H9 (cell line): ENCODE measurements at regions not wholly inside any gene's neighbourhood (a gene's known extent, or its start where the extent isn't known, plus 50 kb on each side); places are given as distances from the start of the nearest gene placed in this dataset.

Experiments
- DNase-seq: peaks from one replicate; pipeline ENCODE4 v3.0.0-alpha.2; 2017
- H2AFZ ChIP-seq: one replicate; pipeline ENCODE4 v1.6.1; 2013; ENCODE audit warnings: mild to moderate bottlenecking, low read length, control low read depth, moderate library complexity
- H2AK5ac ChIP-seq: 2 replicates; pipeline ENCODE4 v1.6.1; 2013; ENCODE audit warnings: low read length, control low read depth, mixed read lengths; ENCODE audit not compliant: insufficient read length
- H2BK120ac ChIP-seq: one replicate; pipeline ENCODE4 v1.6.1; 2013; ENCODE audit warnings: low read depth, mild to moderate bottlenecking, low read length, control low read depth, inconsistent platforms; ENCODE audit not compliant: poor library complexity, severe bottlenecking
- H2BK12ac ChIP-seq: 2 replicates; pipeline ENCODE4 v1.6.1; 2013; ENCODE audit warnings: low read length, control low read depth, mixed read lengths, low read depth; ENCODE audit not compliant: insufficient read length
- H2BK15ac ChIP-seq: 2 replicates; pipeline ENCODE4 v1.6.1; 2013; ENCODE audit warnings: low read depth, low read length, control low read depth
- H2BK20ac ChIP-seq: one replicate; pipeline ENCODE4 v1.6.1; 2013; ENCODE audit warnings: low read depth, mild to moderate bottlenecking, low read length, control low read depth, inconsistent platforms; ENCODE audit not compliant: poor library complexity, severe bottlenecking
- H2BK5ac ChIP-seq: 2 replicates; pipeline ENCODE4 v1.6.1; 2013; ENCODE audit warnings: low read length, control low read depth, mixed read lengths; ENCODE audit not compliant: insufficient read length
- H3K14ac ChIP-seq: 2 replicates; pipeline ENCODE4 v1.6.1; 2013; ENCODE audit warnings: low read length, control low read depth; ENCODE audit not compliant: insufficient read depth
- H3K18ac ChIP-seq: 2 replicates; pipeline ENCODE4 v1.6.1; 2013; ENCODE audit warnings: low read depth, mild to moderate bottlenecking, mixed read lengths, low read length, control low read depth; ENCODE audit not compliant: insufficient read length
- H3K23ac ChIP-seq: 2 replicates; pipeline ENCODE4 v1.6.1; 2013; ENCODE audit warnings: low read length, control low read depth, mixed read lengths, low read depth; ENCODE audit not compliant: insufficient read length
- H3K23me2 ChIP-seq: 2 replicates; pipeline ENCODE4 v1.6.1; 2013; ENCODE audit warnings: low read depth, mild to moderate bottlenecking, mixed read lengths, low read length, control low read depth; ENCODE audit not compliant: insufficient read length, poor library complexity, severe bottlenecking
- H3K27ac ChIP-seq: 2 replicates; pipeline ENCODE4 v1.5.1; 2013; ENCODE audit warnings: low read length, control low read depth, mixed read lengths, low read depth; ENCODE audit not compliant: insufficient read length
- H3K27me3 ChIP-seq: 2 replicates; pipeline ENCODE4 v1.6.1; 2013; ENCODE audit warnings: low read length, control low read depth, inconsistent platforms; ENCODE audit not compliant: insufficient read depth
- H3K4ac ChIP-seq: 2 replicates; pipeline ENCODE4 v1.6.1; 2013; ENCODE audit warnings: low read depth, mild to moderate bottlenecking, control low read depth, inconsistent platforms, low read length, moderate library complexity
- H3K4me1 ChIP-seq: 2 replicates; pipeline ENCODE4 v1.6.1; 2013; ENCODE audit warnings: low read length, control low read depth, inconsistent platforms; ENCODE audit not compliant: insufficient read depth
- H3K4me2 ChIP-seq: 2 replicates; pipeline ENCODE4 v1.6.1; 2013; ENCODE audit warnings: low read length, control low read depth, mixed read lengths; ENCODE audit not compliant: insufficient read length, insufficient read depth
- H3K56ac ChIP-seq: 2 replicates; pipeline ENCODE4 v1.6.1; 2013; ENCODE audit warnings: low read depth, mild to moderate bottlenecking, mixed read lengths, low read length, control low read depth; ENCODE audit not compliant: insufficient read length
- H3K79me1 ChIP-seq: 2 replicates; pipeline ENCODE4 v1.6.1; 2013; ENCODE audit warnings: low read depth, mild to moderate bottlenecking, moderate library complexity, low read length, control low read depth, inconsistent platforms; ENCODE audit not compliant: insufficient read depth, poor library complexity, severe bottlenecking
- H3K79me2 ChIP-seq: 2 replicates; pipeline ENCODE4 v1.6.1; 2013; ENCODE audit warnings: low read length, control low read depth, inconsistent platforms; ENCODE audit not compliant: insufficient read depth
- H3K9ac ChIP-seq: 2 replicates; pipeline ENCODE4 v1.6.1; 2013; ENCODE audit warnings: low read length, control low read depth, mixed read lengths; ENCODE audit not compliant: insufficient read length; ENCODE audit errors: extremely low read depth
- H3K9me3 ChIP-seq: one replicate; pipeline ENCODE4 v1.6.1; 2013; ENCODE audit warnings: low read depth, low read length, inconsistent platforms; ENCODE audit not compliant: control insufficient read depth
- H3T11ph ChIP-seq: one replicate; pipeline ENCODE4 v1.6.1; 2013; ENCODE audit warnings: mild to moderate bottlenecking, low read length, control low read depth, inconsistent platforms
- H4K20me1 ChIP-seq: one replicate; pipeline ENCODE4 v1.6.1; 2013; ENCODE audit not compliant: control insufficient read depth, insufficient read length, insufficient read depth
- H4K5ac ChIP-seq: 2 replicates; pipeline ENCODE4 v1.6.1; 2013; ENCODE audit warnings: low read depth, mild to moderate bottlenecking, mixed read lengths, low read length, control low read depth; ENCODE audit not compliant: insufficient read length
- H4K8ac ChIP-seq: replicated peaks from 2 replicates; pipeline ENCODE4 v1.6.1; 2013; ENCODE audit warnings: low read length, control low read depth, mixed read lengths, low read depth; ENCODE audit not compliant: insufficient read length
- H4K91ac ChIP-seq: 2 replicates; pipeline ENCODE4 v1.6.1; 2013; ENCODE audit warnings: low read depth, mild to moderate bottlenecking, moderate library complexity, mixed read lengths, low read length, control low read depth; ENCODE audit not compliant: insufficient read length
- H3K27ac Mint-ChIP-seq, 3 experiments: 2 replicates in 2 of 3; 3 replicates in 1 of 3; pipeline ENCODE4 v1.8.0; 2020 to 2021; ENCODE audit warnings: mixed read lengths in 3 of 3, mild to moderate bottlenecking in 1 of 3, moderate library complexity in 1 of 3
- H3K27me3 Mint-ChIP-seq: 2 replicates; pipeline ENCODE4 v1.8.0; 2021; ENCODE audit warnings: low read depth, mild to moderate bottlenecking, moderate library complexity, mixed read lengths
- H3K36me3 Mint-ChIP-seq, 3 experiments: 2 replicates in 2 of 3; 3 replicates in 1 of 3; pipeline ENCODE4 v1.8.0; 2020 to 2021; ENCODE audit warnings: low read depth in 3 of 3, mixed read lengths in 3 of 3; ENCODE audit not compliant: insufficient read depth in 1 of 3
- H3K4me1 Mint-ChIP-seq, 2 experiments: 2 replicates each; pipeline ENCODE4 v1.8.0; 2020; ENCODE audit warnings: mixed read lengths in 2 of 2
- H3K4me3 Mint-ChIP-seq, 2 experiments: 2 replicates in 1 of 2; 3 replicates in 1 of 2; pipeline ENCODE4 v1.8.0; 2020 to 2021; ENCODE audit warnings: mild to moderate bottlenecking in 2 of 2, mixed read lengths in 2 of 2, moderate library complexity in 1 of 2
- H3K9me3 Mint-ChIP-seq, 2 experiments: 2 replicates in 1 of 2; 3 replicates in 1 of 2; pipeline ENCODE4 v1.8.0; 2020; ENCODE audit warnings: mild to moderate bottlenecking in 2 of 2, mixed read lengths in 2 of 2, moderate library complexity in 1 of 2
- CTCF ChIP-seq: fragments of 200-600 bp; sonication (generic); conservative IDR thresholded peaks from 3 replicates; pipeline ENCODE4 v1.8.0; 2021; ENCODE audit warnings: antibody characterized with exemption, mild to moderate bottlenecking
- WGBS: extraction: QIAGEN DNeasy Blood & Tissue Kit; methylation state at CpG from one replicate; pipeline ENCODE4 v1.1.7; 2013; ENCODE audit warnings: missing lambda C conversion rate, low lambda C conversion rate, mixed read lengths; ENCODE audit not compliant: insufficient read length; ENCODE audit errors: extremely low coverage; 5-methylcytosine and 5-hydroxymethylcytosine counted together

GRCh38 chr12:89183985-89184435, 168.3 kb downstream of the DUSP6 start:
- no peaks in the 10 kb centered on the region for H3K27me3 Mint-ChIP-seq
- no peak overlapping the region for H4K91ac ChIP-seq
- no CpG with 5 or more reads among the region's 2 CpGs for whole genome bisulfite sequencing
- H2BK15ac ChIP-seq, result no peak overlapping the region
- no peaks in the 10 kb centered on the region for H3K23me2 ChIP-seq
- no peak for TF ChIP-seq CTCF
- H4K8ac ChIP-seq, result no peak overlapping the region
- no peak overlapping the region for H2BK5ac ChIP-seq
- H3K79me2 ChIP-seq, result no peaks in the 10 kb centered on the region
- H3K9me3 ChIP-seq, result no peaks in the 10 kb centered on the region
- no peak overlapping the region for H3K14ac ChIP-seq
- no peak overlapping the region for H2BK12ac ChIP-seq
- no peak overlapping the region for H3K4me2 ChIP-seq
- H3K9me3 Mint-ChIP-seq, result peaks cover 3 to 4% of the 10 kb centered on the region in 2 experiments
- no peak overlapping the region for H3K9ac ChIP-seq
- H2AFZ ChIP-seq, result no peak overlapping the region
- H3K18ac ChIP-seq, result no peak overlapping the region
- no peak overlapping the region for H3K23ac ChIP-seq
- no peak overlapping the region for H3K4ac ChIP-seq
- peaks cover 4 to 6% of the 10 kb centered on the region in 2 experiments for H3K4me1 Mint-ChIP-seq
- H3T11ph ChIP-seq, result no peak overlapping the region
- H2BK20ac ChIP-seq, result no peak overlapping the region
- H3K27ac ChIP-seq, result no peak overlapping the region
- no peak overlapping the region for H4K5ac ChIP-seq
- no peak overlapping the region for H2BK120ac ChIP-seq
- H4K20me1 ChIP-seq, result no peaks in the 10 kb centered on the region
- no peaks in the 10 kb centered on the region for H3K79me1 ChIP-seq
- peaks cover 0 to 6% (median 0%) of the 10 kb centered on the region in 3 experiments; a peak in 5 of 7 replicates for H3K36me3 Mint-ChIP-seq
- no peak overlapping the region for H3K27ac Mint-ChIP-seq
- H3K27me3 ChIP-seq, result no peaks in the 10 kb centered on the region
- H2AK5ac ChIP-seq, result no peak overlapping the region
- no peaks in the 10 kb centered on the region for H3K4me1 ChIP-seq
- DNase-seq, result no peak
- no peak overlapping the region for H3K4me3 Mint-ChIP-seq
- no peak overlapping the region for H3K56ac ChIP-seq
